ENCODE measurements at regions not wholly inside any gene's neighbourhood (a gene's known extent, or its start where the extent isn't known, plus 50 kb on each side); places are given as distances from the start of the nearest gene placed in this dataset.

DNA sequence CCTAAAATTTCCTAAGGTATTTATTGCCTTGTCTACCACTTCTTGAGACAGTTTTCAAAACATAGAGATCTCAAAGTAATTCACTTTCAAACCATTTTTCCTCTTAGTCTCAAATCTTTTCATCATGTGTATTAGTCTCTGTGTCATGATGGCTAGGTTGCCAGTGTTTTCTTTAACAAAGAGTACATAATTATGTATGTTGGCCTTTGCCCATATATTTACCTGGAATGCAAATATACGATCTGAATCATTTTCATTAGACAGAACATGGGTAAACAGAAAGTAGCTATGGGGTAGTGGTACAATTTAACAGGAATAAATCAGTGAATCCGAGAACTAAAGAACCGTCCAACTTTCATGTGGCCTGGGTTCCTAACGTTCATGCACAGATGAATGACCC lies 852.1 kb upstream of the MBL2 start:
- in situ Hi-C loops (cut with MboI; ENCODE audit: low sequenced_read_pairs), result no loop called here

GRCh38 chr10:53622201-53622600 lies 849.6 kb upstream of the MBL2 start:
- Histone ChIP-seq H3K4me3 (no peak overlapping the region), H3K27me3 (ENCODE audit: low read depth) (no peaks in the 10 kb centered on the region), H3K4me1 (no peaks in the 10 kb centered on the region; the same call in 1 of the 2 replicates), H3K9me3 (no peaks in the 10 kb centered on the region), H3K36me3 (replicated peaks) (no peaks in the 10 kb centered on the region)
- in situ Hi-C loops (cut with MboI; ENCODE audit: low sequenced_read_pairs), result no loop called here
- no peak for DNase-seq (ENCODE audit: low spot score in 2 of 2)

More for the DNA sequence above, 852.1 kb upstream of the MBL2 start:
- no peaks in the 10 kb centered on the region for H3K36me3 ChIP-seq (replicated peaks)
- no peaks in the 10 kb centered on the region; the same call in 1 of the 2 replicates for H3K4me1 ChIP-seq
- no peaks in the 10 kb centered on the region for H3K27me3 ChIP-seq (ENCODE audit: low read depth)
- H3K9me3 ChIP-seq, result no peaks in the 10 kb centered on the region
- no peak for DNase-seq (ENCODE audit: low spot score in 2 of 2)
- H3K4me3 ChIP-seq, result no peak overlapping the region

DNA sequence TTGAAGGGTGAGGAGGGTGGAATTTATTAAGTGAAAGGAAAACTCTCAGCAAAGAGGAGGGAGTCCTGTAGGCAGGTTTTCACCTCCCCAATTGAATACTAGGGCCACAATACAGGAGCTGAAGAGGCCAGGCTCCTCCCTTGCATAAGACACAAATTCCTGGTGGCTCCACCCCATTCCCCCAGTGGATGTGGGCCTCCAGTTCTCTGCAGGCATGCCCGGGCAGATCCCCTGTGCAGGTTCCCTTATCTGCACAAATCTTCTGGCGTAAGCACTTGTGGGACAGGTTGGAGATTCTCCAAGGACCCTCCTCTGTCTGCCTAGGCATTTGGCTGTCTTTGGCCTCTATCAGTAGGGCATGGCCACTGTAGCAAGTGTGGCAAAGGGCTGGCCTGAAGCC lies 847.1 kb upstream of the MBL2 start:
- in situ Hi-C loops (cut with MboI; ENCODE audit: low sequenced_read_pairs), result no loop called here

GRCh38 chr10:53607691-53608090 lies 835.1 kb upstream of the MBL2 start:
- Histone ChIP-seq H3K4me1 (no peaks in the 10 kb centered on the region; the same call in 1 of the 2 replicates), H3K27me3 (ENCODE audit: low read depth) (no peaks in the 10 kb centered on the region), H3K9me3 (no peaks in the 10 kb centered on the region), H3K4me3 (no peak overlapping the region), H3K36me3 (replicated peaks) (no peaks in the 10 kb centered on the region)
- in situ Hi-C loops (cut with MboI; ENCODE audit: low sequenced_read_pairs), result no loop called here
- DNase-seq (ENCODE audit: low spot score in 2 of 2), result no peak

More for the DNA sequence above, 847.1 kb upstream of the MBL2 start:
- Histone ChIP-seq H3K36me3 (replicated peaks) (no peaks in the 10 kb centered on the region), H3K4me1 (no peaks in the 10 kb centered on the region), H3K4me3 (no peak overlapping the region), H3K27me3 (ENCODE audit: low read depth) (no peaks in the 10 kb centered on the region), H3K9me3 (no peaks in the 10 kb centered on the region)
- peak in 1 of 2 experiments; percentile 49 for DNase-seq (ENCODE audit: low spot score in 2 of 2)

DNA sequence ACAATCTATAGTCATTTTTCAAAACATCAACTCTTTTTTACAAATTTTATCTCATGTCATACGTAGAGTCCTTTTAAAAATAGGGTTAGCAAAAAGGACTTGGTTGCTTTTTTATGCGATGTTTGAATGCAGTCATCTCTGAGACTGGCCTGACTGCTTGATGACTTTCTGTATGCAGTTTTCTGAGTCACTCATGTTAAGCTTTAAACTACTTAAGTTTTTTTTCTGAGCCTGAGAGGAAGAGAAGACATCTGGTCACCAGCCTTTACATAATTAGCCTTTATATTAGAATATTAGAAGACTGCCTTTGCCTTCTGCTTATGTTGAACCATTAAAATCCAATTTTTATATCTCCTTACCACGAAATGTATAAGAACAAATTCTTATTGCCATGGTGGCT lies 834.4 kb upstream of the MBL2 start:
- Histone ChIP-seq H3K4me1 (no peaks in the 10 kb centered on the region; the same call in 1 of the 2 replicates), H3K27me3 (ENCODE audit: low read depth) (no peaks in the 10 kb centered on the region), H3K9me3 (no peaks in the 10 kb centered on the region), H3K36me3 (replicated peaks) (no peaks in the 10 kb centered on the region), H3K4me3 (no peak overlapping the region)
- no peak for DNase-seq (ENCODE audit: low spot score in 2 of 2)
- in situ Hi-C loops (cut with MboI; ENCODE audit: low sequenced_read_pairs), result no loop called here

- H3K27me3 ChIP-seq (ENCODE audit: low read depth), result no peaks in the 10 kb centered on the region
- in situ Hi-C loops (cut with MboI; ENCODE audit: low sequenced_read_pairs), result no loop called here
- peaks cover 19% of the 10 kb centered on the region for H3K4me1 ChIP-seq
- peak in 1 of 2 experiments; percentile 51 for DNase-seq (ENCODE audit: low spot score in 2 of 2)
- H3K36me3 ChIP-seq (replicated peaks), result no peaks in the 10 kb centered on the region
- H3K9me3 ChIP-seq, result peaks cover 6% of the 10 kb centered on the region; the same call in 1 of the 2 replicates
- no peak overlapping the region for H3K4me3 ChIP-seq
Observed at GRCh38 chr10:53601260-53601875, 828.8 kb upstream of the MBL2 start.

- peaks cover 19% of the 10 kb centered on the region for H3K4me1 ChIP-seq
- peak; percentile 80 to 99 for DNase-seq (ENCODE audit: low spot score in 2 of 2)
- no peaks in the 10 kb centered on the region for H3K27me3 ChIP-seq (ENCODE audit: low read depth)
- in situ Hi-C loops (cut with MboI; ENCODE audit: low sequenced_read_pairs), result no loop called here
- H3K9me3 ChIP-seq, result peaks cover 13% of the 10 kb centered on the region
- no peak overlapping the region for H3K4me3 ChIP-seq
- H3K36me3 ChIP-seq (replicated peaks), result no peaks in the 10 kb centered on the region; the same call in 1 of the 2 replicates
Observed at GRCh38 chr10:53598914-53599313, 826.3 kb upstream of the MBL2 start.

GRCh38 chr10:53597835-53598251 lies 825.3 kb upstream of the MBL2 start:
- peaks cover 13% of the 10 kb centered on the region for H3K9me3 ChIP-seq
- in situ Hi-C loops (cut with MboI; ENCODE audit: low sequenced_read_pairs), result no loop called here
- H3K4me1 ChIP-seq, result peaks cover 19% of the 10 kb centered on the region
- DNase-seq (ENCODE audit: low spot score in 2 of 2), result peak; percentile 68 to 98
- H3K27me3 ChIP-seq (ENCODE audit: low read depth), result no peaks in the 10 kb centered on the region
- no peak overlapping the region for H3K4me3 ChIP-seq
- no peaks in the 10 kb centered on the region; the same call in 1 of the 2 replicates for H3K36me3 ChIP-seq (replicated peaks)

- no peak for DNase-seq (ENCODE audit: low spot score in 2 of 2)
- no peaks in the 10 kb centered on the region for H3K36me3 ChIP-seq (replicated peaks)
- no peaks in the 10 kb centered on the region for H3K27me3 ChIP-seq (ENCODE audit: low read depth)
- in situ Hi-C loops (cut with MboI; ENCODE audit: low sequenced_read_pairs), result no loop called here
- H3K4me1 ChIP-seq, result no peaks in the 10 kb centered on the region
- no peak overlapping the region for H3K4me3 ChIP-seq
- no peaks in the 10 kb centered on the region for H3K9me3 ChIP-seq
Observed at GRCh38 chr10:53580465-53580864, 807.9 kb upstream of the MBL2 start.

DNA sequence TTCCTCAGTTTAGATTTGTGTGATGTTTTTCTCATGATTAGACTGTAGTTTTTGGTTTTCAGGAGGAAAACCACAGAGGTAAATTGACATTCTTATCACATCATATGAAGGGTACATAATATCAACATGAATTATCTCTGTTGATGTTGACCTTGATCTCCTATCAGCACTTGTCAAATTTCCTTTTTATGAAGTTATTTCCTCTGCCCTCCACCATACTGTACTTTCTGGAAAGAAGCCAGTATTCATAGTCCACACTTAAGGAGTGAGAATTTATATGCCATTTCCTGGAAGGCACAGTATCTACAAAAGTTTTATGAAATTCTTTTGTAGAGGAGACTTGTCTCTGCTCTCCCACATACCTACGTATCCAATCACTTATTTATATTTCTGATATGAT lies 807.2 kb upstream of the MBL2 start:
- no peaks in the 10 kb centered on the region for H3K36me3 ChIP-seq (replicated peaks)
- in situ Hi-C loops (cut with MboI; ENCODE audit: low sequenced_read_pairs), result no loop called here
- no peak overlapping the region for H3K4me3 ChIP-seq
- DNase-seq (ENCODE audit: low spot score in 2 of 2), result no peak
- H3K4me1 ChIP-seq, result no peaks in the 10 kb centered on the region
- H3K27me3 ChIP-seq (ENCODE audit: low read depth), result no peaks in the 10 kb centered on the region
- no peaks in the 10 kb centered on the region for H3K9me3 ChIP-seq

DNA sequence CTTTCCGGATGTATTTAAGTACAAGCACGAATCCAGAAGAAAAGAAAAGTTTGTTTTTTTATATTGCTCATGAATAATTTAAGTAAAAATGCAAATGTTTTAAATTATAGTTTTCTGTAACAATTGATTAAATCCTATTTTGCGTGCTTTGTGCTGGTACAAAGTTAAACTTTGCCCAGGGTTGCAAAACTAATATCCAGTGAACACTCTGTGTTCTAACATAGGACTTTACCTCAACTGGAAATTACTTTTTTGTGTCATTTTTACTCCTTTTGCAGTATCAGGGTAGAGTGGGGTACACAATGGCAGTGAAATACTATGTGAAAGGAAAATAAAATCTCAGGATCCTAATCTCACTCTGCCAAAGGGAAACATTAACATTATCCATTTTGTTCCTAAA lies 801.4 kb upstream of the MBL2 start:
- no peaks in the 10 kb centered on the region for H3K9me3 ChIP-seq
- H3K4me3 ChIP-seq, result no peak overlapping the region
- in situ Hi-C loops (cut with MboI; ENCODE audit: low sequenced_read_pairs), result no loop called here
- no peaks in the 10 kb centered on the region; the same call in 1 of the 2 replicates for H3K36me3 ChIP-seq (replicated peaks)
- H3K4me1 ChIP-seq, result peaks cover 18% of the 10 kb centered on the region
- no peak for DNase-seq (ENCODE audit: low spot score in 2 of 2)
- no peaks in the 10 kb centered on the region for H3K27me3 ChIP-seq (ENCODE audit: low read depth)

DNA sequence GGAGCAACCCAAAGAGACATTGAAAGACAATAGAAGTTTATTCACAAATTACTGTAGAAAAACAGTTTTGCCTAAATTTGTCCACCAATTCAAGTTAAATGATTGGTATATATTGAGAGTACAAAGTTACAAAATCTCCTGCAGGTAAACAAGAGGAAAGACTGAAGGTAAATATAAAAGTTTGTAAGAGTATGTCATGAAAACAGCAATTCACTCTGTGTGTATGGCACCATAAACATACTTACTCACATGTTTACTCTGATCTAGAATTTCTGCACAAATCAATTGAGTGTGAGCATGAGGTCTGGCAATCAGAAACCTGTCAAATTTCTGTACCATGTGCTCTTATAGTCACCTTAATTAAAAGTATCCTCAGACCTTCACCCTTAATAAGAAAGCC lies 800.9 kb upstream of the MBL2 start:
- DNase-seq (ENCODE audit: low spot score in 2 of 2), result no peak
- Histone ChIP-seq H3K9me3 (no peaks in the 10 kb centered on the region), H3K4me1 (peaks cover 22% of the 10 kb centered on the region), H3K27me3 (ENCODE audit: low read depth) (no peaks in the 10 kb centered on the region), H3K4me3 (no peak overlapping the region), H3K36me3 (replicated peaks) (no peaks in the 10 kb centered on the region; the same call in 1 of the 2 replicates)
- in situ Hi-C loops (cut with MboI; ENCODE audit: low sequenced_read_pairs), result no loop called here

- Histone ChIP-seq H3K9me3 (no peaks in the 10 kb centered on the region), H3K36me3 (replicated peaks) (no peaks in the 10 kb centered on the region; the same call in 1 of the 2 replicates), H3K4me1 (peaks cover 22% of the 10 kb centered on the region), H3K4me3 (no peak overlapping the region), H3K27me3 (ENCODE audit: low read depth) (no peaks in the 10 kb centered on the region)
- no peak for DNase-seq (ENCODE audit: low spot score in 2 of 2)
- in situ Hi-C loops (cut with MboI; ENCODE audit: low sequenced_read_pairs), result no loop called here
Observed at GRCh38 chr10:53572799-53573198, 800.2 kb upstream of the MBL2 start.

- in situ Hi-C loops (cut with MboI; ENCODE audit: low sequenced_read_pairs), result no loop called here
- H3K4me3 ChIP-seq, result no peak overlapping the region
- H3K4me1 ChIP-seq, result peaks cover 22% of the 10 kb centered on the region
- H3K27me3 ChIP-seq (ENCODE audit: low read depth), result no peaks in the 10 kb centered on the region
- H3K9me3 ChIP-seq, result no peaks in the 10 kb centered on the region
- no peaks in the 10 kb centered on the region; the same call in 1 of the 2 replicates for H3K36me3 ChIP-seq (replicated peaks)
- DNase-seq (ENCODE audit: low spot score in 2 of 2), result peak in 1 of 2 experiments; percentile 82
Observed at GRCh38 chr10:53570221-53570620, 797.6 kb upstream of the MBL2 start.

GRCh38 chr10:53569455-53569854 lies 796.9 kb upstream of the MBL2 start:
- no peak for DNase-seq (ENCODE audit: low spot score in 2 of 2)
- Histone ChIP-seq H3K27me3 (ENCODE audit: low read depth) (no peaks in the 10 kb centered on the region), H3K4me3 (no peak overlapping the region), H3K9me3 (no peaks in the 10 kb centered on the region), H3K4me1 (peaks cover 22% of the 10 kb centered on the region), H3K36me3 (replicated peaks) (no peaks in the 10 kb centered on the region; the same call in 1 of the 2 replicates)
- in situ Hi-C loops (cut with MboI; ENCODE audit: low sequenced_read_pairs), result no loop called here

Measured in HAP-1 (cell line).